ENCODE measurements at regions not wholly inside any gene's neighbourhood (a gene's known extent, or its start where the extent isn't known, plus 50 kb on each side); places are given as distances from the start of the nearest gene placed in this dataset.
A peak's percentile ranks its signal among the peaks of the same experiment; 100 is the strongest.

- no peak for TF ChIP-seq CTCF (IDR thresholded peaks at IDR 0.05; ENCODE audit: low read depth, low read length, missing control alignments)
- DNase-seq (ENCODE audit: extremely low read depth, low read depth) = no peak
These were observed 388.9 kb upstream of the PPP1R2C start for GRCh38 chrX:43166874-43167273.

GRCh38 chrX:43175434-43175833, 397.5 kb upstream of the PPP1R2C start:
- no peak for TF ChIP-seq CTCF (IDR thresholded peaks at IDR 0.05; ENCODE audit: low read depth, low read length, missing control alignments)
- no peak for DNase-seq (ENCODE audit: extremely low read depth, low read depth)
- H3K4me3 ChIP-seq (replicated peaks; ENCODE audit: low read depth, low read length) = no peak overlapping the region

More at GRCh38 chrX:43166874-43167273, 388.9 kb upstream of the PPP1R2C start:
- no peak overlapping the region for H3K4me3 ChIP-seq (replicated peaks; ENCODE audit: low read depth, low read length)

- no peak overlapping the region for H3K4me3 ChIP-seq (replicated peaks; ENCODE audit: low read depth, low read length)
- DNase-seq (ENCODE audit: extremely low read depth, low read depth) = peak; percentile 1
- TF ChIP-seq CTCF (IDR thresholded peaks at IDR 0.05; ENCODE audit: low read depth, low read length, missing control alignments) = no peak
These were observed 398.7 kb upstream of the PPP1R2C start for GRCh38 chrX:43176686-43177085.

- no peak overlapping the region for H3K4me3 ChIP-seq (replicated peaks; ENCODE audit: low read depth, low read length)
- no peak for DNase-seq (ENCODE audit: extremely low read depth, low read depth)
- TF ChIP-seq CTCF (IDR thresholded peaks at IDR 0.05; ENCODE audit: low read depth, low read length, missing control alignments) = no peak
These were observed 410.3 kb upstream of the PPP1R2C start for GRCh38 chrX:43188296-43188695.

- no peak for DNase-seq (ENCODE audit: extremely low read depth, low read depth)
- no peak overlapping the region for H3K4me3 ChIP-seq (replicated peaks; ENCODE audit: low read depth, low read length)
- no peak for TF ChIP-seq CTCF (IDR thresholded peaks at IDR 0.05; ENCODE audit: low read depth, low read length, missing control alignments)
These were observed 433.6 kb upstream of the PPP1R2C start for GRCh38 chrX:43211570-43211969.

GRCh38 chrX:43218198-43218597, 437.9 kb upstream of the MAOA start:
- no peak for TF ChIP-seq CTCF (IDR thresholded peaks at IDR 0.05; ENCODE audit: low read depth, low read length, missing control alignments)
- H3K4me3 ChIP-seq (replicated peaks; ENCODE audit: low read depth, low read length) = no peak overlapping the region
- no peak for DNase-seq (ENCODE audit: extremely low read depth, low read depth)

- H3K4me3 ChIP-seq (replicated peaks; ENCODE audit: low read depth, low read length) = no peak overlapping the region
- no peak for TF ChIP-seq CTCF (IDR thresholded peaks at IDR 0.05; ENCODE audit: low read depth, low read length, missing control alignments)
- DNase-seq (ENCODE audit: extremely low read depth, low read depth) = no peak
These were observed 431.6 kb upstream of the MAOA start for GRCh38 chrX:43224496-43224895.

All from HFF-Myc (cell line).